ENCODE measurements at regions not wholly inside any gene's neighbourhood (a gene's known extent, or its start where the extent isn't known, plus 50 kb on each side); places are given as distances from the start of the nearest gene placed in this dataset.

DNA sequence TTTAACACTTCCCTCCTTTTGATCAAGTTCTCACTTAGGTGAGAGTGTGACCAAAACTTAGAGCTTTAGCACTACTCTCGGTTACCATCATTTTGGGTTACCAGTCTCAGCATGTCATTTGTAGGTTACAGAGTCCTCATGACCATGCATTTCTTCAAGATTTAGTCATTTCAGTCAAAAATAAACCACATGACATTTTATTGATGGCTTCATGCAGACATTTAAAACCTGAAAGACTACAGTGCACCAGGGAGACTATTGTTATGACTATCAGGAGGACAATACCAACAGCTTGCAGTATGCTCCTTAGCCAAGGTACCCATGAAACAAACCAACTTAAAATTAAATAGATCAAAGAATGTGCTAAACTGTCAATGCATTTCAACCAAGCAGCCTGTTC, 498.1 kb upstream of the FSTL5 start:
- DNase-seq (ENCODE audit: low spot score) (no peak), ATAC-seq (no peak)

- ATAC-seq, result no peak
- no peak for DNase-seq (ENCODE audit: low spot score)
These were observed 495.9 kb upstream of the FSTL5 start for GRCh38 chr4:162659716-162660115.

DNA sequence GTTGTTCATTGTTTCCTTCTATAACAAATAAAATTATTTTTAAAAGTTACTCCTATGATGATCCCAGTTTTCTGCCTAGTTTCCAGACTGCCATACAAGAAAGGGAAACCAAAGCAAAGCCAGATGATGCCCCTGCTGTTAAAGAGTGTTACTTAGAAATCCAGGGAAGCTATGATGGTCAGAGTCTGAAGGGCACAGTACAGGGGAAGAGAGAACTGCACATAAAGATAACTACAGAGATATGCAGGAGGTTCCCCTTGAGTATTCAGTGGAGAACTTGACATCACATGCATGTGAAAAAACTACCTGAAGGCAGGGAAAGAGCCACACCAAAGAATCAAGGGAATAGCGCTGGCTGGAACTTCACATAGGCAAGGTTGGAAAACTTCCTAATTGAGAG, 494.2 kb upstream of the FSTL5 start:
- ATAC-seq, result no peak
- DNase-seq (ENCODE audit: low spot score), result no peak

DNA sequence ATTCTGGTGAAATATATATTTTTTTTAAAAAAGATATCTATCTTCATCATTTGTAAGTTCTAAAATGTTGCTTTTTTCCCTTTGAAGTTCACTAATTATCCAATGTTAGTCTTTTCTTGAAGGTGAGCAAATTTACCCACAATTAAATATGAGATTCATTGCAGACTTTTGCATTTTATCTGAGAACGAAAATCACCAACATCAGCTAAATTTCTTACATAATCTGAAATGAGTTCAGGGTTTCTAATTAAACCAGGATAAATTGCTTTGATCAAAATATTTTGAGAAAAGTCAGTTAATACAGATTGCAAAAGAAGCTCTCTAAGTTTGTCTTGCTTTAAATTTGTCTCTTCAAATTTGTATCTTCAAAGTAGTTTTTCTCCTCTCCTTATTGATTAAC, 486.4 kb upstream of the FSTL5 start:
- ATAC-seq (no peak), DNase-seq (ENCODE audit: low spot score) (no peak)

GRCh38 chr4:162645381-162645780, 481.6 kb upstream of the FSTL5 start:
- no peak for DNase-seq (ENCODE audit: low spot score)

GRCh38 chr4:162644346-162644745, 480.5 kb upstream of the FSTL5 start:
- DNase-seq (ENCODE audit: low spot score), result no peak
- ATAC-seq, result no peak

More at GRCh38 chr4:162645381-162645780, 481.6 kb upstream of the FSTL5 start:
- no peak for ATAC-seq

- ATAC-seq, result no peak
These were observed 476.4 kb upstream of the FSTL5 start for GRCh38 chr4:162640152-162640551.

DNA sequence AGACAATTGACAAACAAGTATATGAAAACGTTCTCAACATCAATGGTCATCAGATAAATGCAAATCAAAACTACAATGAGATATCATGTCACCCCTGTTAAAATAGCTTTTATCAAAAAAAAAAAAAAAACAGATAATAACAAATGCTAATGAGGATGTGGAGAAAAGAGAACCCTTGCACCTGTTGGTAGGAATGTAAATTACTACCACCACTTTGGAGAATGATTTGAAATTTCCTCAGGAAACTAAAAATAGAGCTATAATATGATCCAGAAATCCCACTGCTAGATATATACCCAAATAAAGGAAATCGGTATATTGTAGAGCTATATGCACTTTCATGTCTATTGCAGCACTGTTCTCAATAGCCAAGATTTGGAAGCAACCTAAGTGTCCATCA, 470.6 kb upstream of the FSTL5 start:
- ATAC-seq, result no peak

More at GRCh38 chr4:162640152-162640551, 476.4 kb upstream of the FSTL5 start:
- DNase-seq (ENCODE audit: low spot score), result no peak

GRCh38 chr4:162622664-162623063, 458.9 kb upstream of the FSTL5 start:
- DNase-seq (ENCODE audit: low spot score) (no peak), ATAC-seq (no peak)

More for the DNA sequence above, 470.6 kb upstream of the FSTL5 start:
- no peak for DNase-seq (ENCODE audit: low spot score)

- DNase-seq (ENCODE audit: low spot score) (no peak), ATAC-seq (no peak)
These were observed 446.3 kb upstream of the FSTL5 start for GRCh38 chr4:162610116-162610515.

DNA sequence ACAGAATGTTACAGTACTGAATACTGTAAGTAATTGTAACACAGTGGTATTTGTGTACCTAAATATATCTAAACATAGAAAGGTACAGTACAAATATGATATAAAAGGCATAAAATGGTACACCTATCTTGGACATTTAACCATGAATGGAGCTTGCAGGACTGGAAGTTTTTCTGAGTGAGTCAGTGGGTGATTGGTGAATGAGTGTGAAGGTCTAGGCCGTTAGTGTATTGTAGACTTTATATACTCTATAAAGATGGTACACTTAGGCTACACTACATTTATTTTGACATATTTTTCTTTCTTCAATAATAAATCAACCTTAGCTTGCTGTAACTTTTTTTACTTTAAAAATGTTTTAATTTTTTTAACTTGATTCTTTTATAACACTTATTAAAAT, 422.5 kb upstream of the FSTL5 start:
- ATAC-seq, result no peak

DNA sequence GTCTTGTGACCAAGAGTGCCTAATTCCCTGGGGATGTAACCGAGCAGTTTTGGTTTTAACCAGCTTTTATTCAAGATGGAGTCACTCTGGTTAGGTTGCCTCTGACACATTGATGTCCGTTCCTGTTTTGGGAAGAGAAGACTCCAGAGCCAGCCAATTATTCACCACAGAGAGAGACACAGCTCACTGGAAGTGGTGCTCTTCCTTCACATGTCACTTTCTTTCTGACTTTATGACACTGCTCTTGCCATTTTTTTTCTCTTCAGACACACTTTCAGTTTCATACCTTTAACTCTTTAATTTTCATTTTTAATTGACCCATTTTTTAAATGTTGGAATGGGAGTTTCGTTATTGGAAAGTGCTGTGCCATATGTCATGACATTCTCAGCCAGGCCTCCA, 418.4 kb upstream of the FSTL5 start:
- ATAC-seq, result no peak
- no peak for DNase-seq (ENCODE audit: low spot score)

More for the DNA sequence above, 422.5 kb upstream of the FSTL5 start:
- no peak for DNase-seq (ENCODE audit: low spot score)

GRCh38 chr4:162565730-162566129, 401.9 kb upstream of the FSTL5 start:
- DNase-seq (ENCODE audit: low spot score) (no peak), ATAC-seq (no peak)

DNA sequence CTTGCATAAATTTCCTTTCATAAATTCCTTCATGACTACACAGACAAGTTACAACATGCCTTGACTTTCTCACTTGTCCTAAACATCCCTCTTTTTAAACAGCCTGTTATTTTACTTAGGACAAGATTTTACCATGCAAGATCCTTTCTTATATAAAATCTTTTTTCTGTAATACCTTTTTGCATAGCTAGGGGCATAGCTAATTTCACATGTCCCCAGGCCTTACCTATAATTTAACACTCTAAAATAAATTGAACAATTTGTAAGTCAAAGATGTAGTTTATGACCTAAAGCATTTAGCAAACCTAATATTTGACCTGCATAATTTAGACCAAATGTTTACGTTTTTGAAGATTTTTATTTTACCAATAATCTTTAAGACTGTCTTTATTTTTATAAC, 396.3 kb upstream of the FSTL5 start:
- no peak for ATAC-seq
- DNase-seq (ENCODE audit: low spot score), result no peak

GRCh38 chr4:162557516-162558106, 393.8 kb upstream of the FSTL5 start:
- DNase-seq (ENCODE audit: low spot score) (no peak), ATAC-seq (no peak)

- DNase-seq (ENCODE audit: low spot score) (no peak), ATAC-seq (no peak)
These were observed 371.3 kb upstream of the FSTL5 start for GRCh38 chr4:162535121-162535520.

DNA sequence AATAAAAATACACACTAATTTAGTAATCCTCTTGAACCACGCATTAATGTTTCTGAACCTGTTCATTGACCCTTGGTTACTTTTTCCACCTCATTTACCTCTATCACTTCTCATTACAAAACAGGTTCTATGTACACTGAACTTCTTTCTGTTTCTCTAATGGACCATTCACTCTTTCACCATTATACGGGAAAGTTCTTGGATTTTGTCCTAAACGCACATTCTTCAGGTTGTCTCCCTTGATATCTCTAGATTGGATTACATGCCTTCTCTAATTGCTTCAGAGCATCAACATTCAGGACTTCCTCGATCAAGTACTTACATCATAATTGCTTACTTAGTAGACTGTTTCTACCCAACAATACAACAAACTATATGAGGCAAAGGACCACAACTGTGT, 359.4 kb upstream of the FSTL5 start:
- ATAC-seq (no peak), DNase-seq (ENCODE audit: low spot score) (no peak)

GRCh38 chr4:162522724-162523123, 358.9 kb upstream of the FSTL5 start:
- DNase-seq (ENCODE audit: low spot score), result no peak
- no peak for ATAC-seq

DNA sequence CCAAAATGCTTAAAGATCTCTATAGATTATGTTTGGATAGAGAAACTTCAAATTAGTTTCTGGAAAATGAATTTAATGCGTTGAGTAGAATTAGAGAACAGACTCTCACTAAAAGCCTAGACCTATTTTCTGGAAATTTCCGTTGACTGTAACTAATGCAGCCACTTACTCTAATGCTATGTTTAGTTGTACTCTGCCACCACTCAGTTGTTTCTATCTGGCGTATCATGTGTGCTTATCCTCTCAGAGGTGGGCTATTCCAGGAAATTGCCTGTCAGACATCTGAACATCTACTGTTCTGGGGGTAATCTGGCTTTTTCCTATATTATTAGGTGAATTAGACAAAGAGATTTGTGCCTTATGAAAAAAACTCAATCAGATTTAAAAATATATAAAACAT, 347.1 kb upstream of the FSTL5 start:
- no peak for DNase-seq (ENCODE audit: low spot score)
- ATAC-seq, result no peak

- no peak for DNase-seq (ENCODE audit: low spot score)
- ATAC-seq, result no peak
These were observed 346.3 kb upstream of the FSTL5 start for GRCh38 chr4:162510115-162510514.

GRCh38 chr4:162509333-162509732, 345.5 kb upstream of the FSTL5 start:
- DNase-seq (ENCODE audit: low spot score) (no peak), ATAC-seq (no peak)

- ATAC-seq (no peak), DNase-seq (ENCODE audit: low spot score) (no peak)
These were observed 342.5 kb upstream of the FSTL5 start for GRCh38 chr4:162506253-162506652.

- ATAC-seq, result no peak
These were observed 340.1 kb upstream of the FSTL5 start for GRCh38 chr4:162503868-162504267.

More at GRCh38 chr4:162503868-162504267, 340.1 kb upstream of the FSTL5 start:
- DNase-seq (ENCODE audit: low spot score), result no peak
